ENCODE measurements at regions not wholly inside any gene's neighbourhood (a gene's known extent, or its start where the extent isn't known, plus 50 kb on each side); places are given as distances from the start of the nearest gene placed in this dataset.

- TF ChIP-seq EP300 (IDR thresholded peaks at IDR 0.05) (no peak), POLR2A (IDR thresholded peaks at IDR 0.05) (no peak)
These were observed 197.3 kb upstream of the GADL1 start for GRCh38 chr3:31091748-31092147.
